ENCODE measurements at regions not wholly inside any gene's neighbourhood (a gene's known extent, or its start where the extent isn't known, plus 50 kb on each side); places are given as distances from the start of the nearest gene placed in this dataset.
A peak's percentile ranks its signal among the peaks of the same experiment; 100 is the strongest.

DNA sequence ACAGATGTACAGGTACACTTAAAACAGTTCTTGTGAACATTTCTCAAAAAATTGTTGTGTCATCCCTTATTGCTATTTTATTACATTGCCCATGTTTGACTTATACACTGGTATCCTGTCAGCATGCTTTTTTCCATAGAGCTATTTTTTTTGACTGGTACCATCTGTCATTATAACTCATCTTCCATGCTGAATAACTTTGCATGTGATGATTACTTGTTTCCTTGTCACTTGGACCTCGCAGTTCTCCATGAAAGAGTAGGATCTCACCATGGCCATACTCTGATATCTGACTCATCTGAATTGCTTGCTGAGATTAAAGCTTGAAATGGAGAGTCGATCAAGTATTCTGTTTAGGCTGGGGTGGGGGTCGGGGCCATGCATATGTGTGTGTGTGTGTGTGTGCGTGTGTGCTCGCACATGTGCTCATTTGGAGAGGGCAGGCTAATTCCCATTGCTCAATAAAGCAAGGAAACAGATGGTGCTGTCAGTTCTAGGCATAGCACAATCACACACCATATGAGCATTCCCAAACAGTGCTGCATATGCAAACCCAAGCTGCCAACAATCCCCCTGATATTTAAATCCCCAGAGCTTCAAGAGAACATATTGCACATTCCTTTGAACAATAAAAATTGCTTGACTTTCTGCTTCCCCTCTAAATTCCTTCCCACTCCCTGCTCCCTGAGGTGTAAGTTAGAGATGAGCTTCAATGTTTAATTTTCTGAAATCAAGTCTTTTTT, 62.9 kb downstream of the NHLRC3 start:
- DNase-seq, result no peak

DNA sequence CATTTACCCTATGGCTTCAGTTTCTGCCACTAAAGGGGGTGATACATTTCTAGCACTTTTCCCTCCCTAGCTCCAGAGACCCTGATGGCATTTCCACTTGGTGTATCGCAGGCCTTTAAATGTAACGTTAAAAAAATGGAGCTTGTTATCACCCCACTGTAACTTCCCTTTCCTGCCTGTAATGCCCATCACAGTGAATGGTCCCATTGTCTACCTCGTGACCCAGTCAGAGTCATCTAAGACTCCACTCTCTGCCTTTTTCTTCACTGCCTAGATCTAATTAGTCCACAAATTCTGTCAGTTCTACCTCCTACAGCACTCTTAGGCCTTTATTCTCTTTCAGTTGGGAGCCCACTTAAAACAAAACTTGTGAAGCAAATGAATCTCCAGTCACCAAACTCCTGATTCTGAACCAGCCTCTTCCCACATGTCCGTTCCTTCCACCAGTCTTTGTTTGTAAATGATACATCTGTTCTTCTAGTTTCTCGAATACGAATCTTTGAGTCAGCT, 64.8 kb downstream of the NHLRC3 start:
- DNase-seq, result no peak

DNA sequence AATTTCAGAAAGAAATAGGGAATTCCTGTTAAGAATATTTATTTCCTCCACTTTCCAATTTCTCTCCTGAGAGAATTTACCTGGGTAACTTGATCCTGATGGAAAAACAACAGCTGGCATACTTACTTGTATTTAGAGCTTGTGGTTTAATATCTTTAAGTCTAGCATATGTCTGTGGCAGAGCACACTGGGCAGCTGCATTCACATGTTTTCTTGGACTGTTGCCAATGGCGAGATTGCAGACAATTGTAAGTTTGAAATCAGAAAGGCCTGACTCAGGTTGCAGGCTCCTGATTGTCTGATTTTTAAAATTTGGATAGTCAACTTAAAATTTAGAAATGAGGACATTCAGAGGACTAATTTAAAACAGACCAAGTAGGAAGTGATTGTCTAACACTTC, 66.9 kb downstream of the NHLRC3 start:
- DNase-seq, result peak; percentile 50

DNA sequence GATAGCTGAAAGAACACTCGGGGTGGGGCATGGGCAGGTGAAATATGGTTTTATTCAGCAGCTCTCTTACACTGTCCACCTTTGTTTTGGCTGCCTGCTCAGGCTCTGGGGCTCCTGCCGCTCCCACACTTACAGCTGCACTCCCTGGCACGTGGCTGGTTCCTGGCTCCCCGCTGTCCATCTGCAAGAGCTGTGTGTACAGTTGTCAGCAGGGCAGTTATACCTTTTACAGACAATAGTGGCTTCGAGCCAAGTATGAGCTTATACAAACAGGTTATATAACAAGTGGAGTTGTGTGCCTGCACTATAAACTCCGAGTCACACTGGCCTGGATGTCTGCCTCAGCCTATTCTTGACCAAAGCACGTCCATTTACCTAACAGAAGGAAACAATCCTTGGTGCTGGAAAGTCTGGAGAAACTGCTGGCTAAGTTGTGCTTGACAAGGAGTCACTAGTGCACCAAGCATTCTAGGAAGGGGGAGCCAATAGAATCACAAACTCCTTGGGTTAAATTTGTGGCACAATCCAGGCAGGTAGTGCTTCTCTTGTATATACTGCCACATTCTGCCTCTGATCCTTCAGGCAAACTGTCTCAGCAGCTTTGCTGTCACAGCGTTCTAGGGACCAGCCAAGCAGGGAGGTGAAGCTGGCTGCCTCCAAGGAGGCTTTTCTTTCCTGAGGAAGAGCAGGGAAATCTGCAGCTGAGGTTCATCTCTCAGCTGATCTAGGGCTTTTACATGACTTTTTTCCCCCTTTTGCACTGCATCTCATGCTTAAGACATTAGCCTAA, 68.2 kb downstream of the NHLRC3 start:
- DNase-seq, result no peak

DNA sequence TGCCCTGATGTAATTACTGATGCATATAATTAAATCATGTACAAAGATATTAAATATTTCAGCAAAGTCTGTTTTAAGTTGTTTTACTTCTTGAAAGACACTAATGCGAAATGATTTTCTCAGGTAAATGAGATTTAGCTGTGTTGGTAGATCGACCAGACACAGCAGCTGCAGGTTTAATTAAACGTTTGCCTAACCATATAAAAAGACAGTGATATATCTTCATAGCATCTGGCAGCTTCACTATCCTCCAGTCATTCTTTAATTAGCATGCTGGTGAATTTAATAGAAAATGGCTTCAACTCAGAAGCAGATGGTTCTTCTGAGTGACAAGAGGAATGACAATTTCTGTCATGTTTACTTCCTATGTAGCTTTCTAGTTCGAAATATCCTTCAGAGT, 69.3 kb downstream of the NHLRC3 start:
- no peak for DNase-seq

DNA sequence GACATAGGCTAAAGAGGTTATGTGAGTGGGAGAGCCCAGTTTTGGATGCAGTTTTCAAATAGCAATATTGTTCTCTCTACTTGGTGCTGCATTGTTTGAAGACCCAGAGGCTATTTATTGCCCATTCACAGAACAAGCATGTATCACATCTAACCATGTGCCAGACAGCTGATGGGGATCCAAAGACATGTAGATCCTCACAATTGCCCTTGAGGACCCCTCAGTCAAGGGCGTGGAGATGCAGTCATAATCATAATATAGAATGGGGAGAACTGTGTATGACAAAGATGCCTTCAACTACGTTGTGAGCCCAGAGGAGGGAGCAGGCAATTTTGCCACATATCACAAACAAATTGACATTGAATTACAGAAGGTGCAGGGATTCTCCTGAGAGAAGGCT, 70.5 kb downstream of the NHLRC3 start:
- no peak for DNase-seq

DNA sequence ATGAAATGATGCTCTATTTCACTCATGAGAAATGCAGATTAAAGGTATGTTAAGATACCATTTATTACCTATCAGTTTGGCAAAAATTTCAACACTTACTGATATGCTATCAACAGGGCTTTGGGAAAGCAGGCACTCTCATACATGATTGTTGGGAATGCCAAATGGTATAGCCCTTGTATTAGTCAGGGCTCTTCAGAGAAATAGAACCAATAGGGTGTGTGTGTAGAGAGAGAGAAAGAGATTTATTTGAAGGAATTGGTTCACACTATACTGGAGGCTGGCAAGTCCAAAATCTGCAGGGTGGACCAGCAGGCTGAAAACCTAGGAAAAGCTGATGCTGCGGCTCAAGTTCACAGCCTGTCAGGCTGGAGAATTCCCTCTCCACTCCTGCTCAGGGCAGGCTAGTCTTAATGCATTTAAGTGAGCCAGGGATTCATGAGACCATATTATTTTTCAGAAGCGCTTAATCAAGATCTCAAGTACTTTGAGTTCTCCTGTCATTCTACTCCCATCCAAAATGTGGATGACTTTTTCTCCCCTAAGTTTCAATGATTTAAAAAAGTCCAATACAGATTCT, 72.4 kb downstream of the NHLRC3 start:
- no peak for DNase-seq

DNA sequence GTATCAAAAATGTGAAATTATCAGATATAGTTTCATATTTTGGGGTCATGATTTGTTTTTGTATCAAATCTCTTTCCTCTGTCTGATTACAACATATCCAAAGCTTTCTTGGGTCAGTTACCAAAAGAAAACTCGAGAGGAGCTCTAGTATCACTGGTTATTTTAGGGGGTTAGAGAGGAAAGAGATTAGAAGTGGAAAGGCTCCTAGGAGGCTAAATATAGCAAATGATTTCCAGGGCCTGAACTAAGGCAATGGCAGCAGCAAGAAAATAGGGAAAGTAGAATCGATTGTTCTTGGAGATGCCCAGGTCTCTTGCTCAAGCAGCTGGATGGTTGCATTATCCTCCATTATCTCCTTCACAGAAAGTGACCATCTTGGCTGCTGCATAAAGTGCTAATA, 72.9 kb downstream of the NHLRC3 start:
- no peak for DNase-seq

DNA sequence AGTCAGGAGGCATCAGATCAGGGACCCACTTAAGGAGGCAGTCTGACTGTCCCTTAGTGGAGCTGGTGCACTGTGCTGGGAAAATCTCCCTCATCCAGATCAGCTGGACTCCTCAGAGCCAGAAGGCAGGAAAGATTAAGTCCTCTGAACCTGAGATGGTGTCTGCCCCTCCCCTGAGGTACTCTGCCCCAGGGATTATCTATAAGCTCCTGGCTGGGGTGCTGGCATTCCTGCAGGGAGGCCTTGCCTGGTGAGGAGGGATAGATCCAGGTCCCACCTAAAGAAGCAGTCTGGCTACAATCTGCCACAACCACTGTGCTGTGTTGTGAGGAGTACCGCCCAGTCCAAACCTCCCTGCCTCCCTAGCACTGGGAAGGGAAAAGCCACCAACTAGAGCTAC, 81.2 kb downstream of the NHLRC3 start:
- no peak for DNase-seq

DNA sequence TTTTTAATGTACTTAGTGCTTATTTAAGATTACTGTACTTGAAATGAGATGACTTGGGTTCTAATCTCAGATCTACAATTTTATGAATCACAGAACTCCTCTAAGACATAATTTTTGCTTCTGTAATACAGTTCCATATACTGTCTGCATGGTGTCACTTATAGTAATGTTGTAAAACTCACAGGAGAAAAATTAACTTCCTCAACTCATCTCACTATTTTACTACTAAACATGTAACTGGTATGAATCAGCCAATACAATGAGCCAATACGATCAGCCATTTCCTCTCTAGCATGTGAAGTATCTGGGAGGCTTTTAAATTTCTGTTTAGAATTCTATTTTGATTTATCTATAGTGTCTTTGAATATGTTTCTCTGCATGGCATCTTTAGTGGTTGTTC, 85.3 kb downstream of the NHLRC3 start:
- DNase-seq, result no peak

DNA sequence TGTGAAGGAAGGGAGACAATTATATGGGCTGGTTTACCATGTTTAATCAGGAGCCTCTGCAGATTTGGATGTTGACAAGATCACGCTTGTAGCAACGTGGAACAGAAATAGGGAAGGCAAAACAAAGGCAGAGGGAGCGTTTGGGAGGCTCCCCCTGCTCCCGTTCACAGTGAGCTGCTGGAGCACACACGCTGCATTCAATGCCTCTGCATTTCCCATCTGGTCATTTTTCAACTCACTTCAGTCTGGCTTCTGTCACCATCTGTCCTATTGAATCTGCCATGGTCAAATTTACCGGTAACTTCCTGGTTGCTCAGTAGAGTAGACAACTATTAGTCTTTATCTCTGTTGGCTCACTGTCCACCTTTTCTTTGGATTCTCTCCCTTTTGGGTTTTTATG, 91.0 kb downstream of the NHLRC3 start:
- no peak for DNase-seq

DNA sequence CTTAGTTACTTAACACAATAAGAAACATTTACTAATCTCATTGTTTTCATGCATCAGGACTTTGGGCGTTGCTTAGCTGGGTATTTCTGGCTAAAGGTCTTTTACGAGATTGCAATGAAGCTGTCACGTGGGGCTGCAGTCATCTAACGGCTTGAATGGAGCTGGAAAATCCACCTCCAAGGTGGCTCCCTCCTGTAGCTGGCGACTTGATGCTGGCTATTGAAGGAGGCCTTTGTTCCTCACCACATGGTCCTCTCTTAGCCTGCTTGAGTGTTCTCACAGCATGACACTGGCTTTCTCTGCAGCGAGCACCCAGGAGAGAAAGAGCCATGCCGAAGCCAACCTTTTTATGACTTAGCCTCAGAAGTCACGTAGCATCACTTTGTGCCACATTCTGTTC, 92.0 kb downstream of the NHLRC3 start:
- DNase-seq, result no peak

DNA sequence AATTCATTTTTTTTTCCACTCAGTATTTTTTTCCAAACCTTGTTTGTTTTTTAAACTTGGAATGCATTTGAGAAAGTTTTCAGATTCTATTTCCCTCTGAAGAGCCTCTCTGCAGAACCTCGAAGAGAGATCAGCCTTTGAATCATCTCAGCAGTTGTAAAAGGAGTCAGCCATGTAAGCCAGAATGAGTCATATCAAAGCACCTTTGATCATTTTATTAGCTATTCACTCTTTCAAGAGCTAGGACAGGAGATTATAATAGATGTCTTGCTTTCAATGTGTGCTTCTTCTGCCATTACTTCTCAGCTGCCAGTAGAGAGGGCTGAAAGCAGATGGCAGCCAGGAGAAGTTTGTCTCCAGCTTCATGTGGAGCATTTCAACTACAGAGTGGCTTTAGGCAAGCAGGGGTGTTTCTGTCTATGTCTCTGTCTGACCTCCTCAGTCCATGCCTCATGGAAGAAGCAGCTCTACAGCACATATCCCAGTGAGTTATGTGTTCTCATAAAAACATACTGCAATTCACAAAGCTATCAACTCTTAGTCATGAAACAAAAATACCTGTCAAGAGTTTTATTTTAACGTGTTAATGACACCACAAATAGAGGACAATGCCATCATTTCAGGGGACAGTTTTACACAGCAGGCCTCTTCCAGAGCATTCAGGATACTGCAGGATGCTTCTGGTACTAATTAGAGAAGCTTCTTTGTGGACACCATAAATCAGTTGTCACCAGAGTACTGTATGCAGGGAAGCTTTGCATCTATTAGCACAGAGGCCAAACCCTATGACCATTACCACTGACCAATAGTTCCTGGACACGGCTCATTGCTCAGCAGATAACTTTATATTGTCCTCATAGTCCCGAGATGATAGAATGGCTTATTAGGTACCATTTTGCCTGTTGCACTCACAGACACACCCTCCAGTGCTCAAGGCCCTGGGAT, 94.3 kb downstream of the NHLRC3 start:
- no peak for DNase-seq

DNA sequence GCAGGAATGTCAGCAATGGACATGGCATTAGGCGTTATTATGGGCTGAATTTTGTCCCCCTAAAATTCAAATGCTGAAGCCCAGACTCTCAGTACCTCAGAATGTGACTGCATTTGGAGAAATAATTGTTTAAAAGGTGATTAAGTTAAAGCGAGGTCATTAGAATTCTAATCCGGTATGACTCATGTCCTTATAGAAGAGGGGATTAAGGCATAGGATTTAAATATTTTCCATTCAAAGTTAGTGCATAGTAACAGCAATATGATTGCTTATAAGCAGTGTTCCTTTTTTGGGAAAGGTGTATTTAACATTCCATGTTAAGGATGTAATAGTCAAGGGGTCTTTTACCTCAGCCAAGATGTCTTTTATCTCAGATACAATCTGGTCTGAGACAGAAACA, 95.5 kb downstream of the NHLRC3 start:
- no peak for DNase-seq

DNA sequence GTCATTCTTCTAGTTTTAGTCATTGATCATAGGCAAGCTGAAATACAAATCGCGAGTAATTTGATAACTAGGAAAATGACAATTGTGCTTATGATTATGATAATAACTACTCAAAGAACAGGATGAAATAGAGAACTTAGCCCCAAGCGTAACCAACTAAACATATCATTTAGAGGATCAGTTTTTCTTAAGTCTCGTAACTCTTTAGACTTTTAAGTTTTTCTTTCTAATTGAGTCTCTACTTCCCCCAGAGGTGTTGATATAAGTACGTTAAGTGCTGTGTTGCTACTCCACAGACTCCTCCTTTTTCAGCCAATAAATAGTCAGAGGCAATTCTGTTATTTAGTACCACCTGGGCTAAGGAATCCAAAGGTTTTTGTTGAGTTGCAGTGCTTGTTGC, 96.3 kb downstream of the NHLRC3 start:
- DNase-seq, result no peak

DNA sequence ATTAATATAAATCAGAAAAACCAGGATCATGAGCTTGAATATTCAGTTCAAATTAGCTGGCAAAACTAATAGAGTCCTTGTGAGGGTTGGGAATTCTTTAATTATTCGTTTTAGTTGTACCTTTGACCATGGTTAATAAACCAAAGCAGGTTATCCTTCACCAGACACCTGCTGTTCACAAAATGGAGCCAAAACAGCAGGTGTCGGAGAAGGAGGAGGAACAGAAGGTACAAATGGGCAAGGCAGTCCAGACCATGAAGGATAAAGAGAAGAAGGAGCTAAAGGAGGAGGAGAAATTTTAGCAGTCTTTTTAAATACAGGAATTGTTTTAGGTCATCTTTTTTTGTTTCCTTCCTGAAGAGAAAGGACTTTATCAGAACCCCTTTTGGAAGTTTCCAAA, 106.1 kb downstream of the NHLRC3 start:
- DNase-seq, result no peak

DNA sequence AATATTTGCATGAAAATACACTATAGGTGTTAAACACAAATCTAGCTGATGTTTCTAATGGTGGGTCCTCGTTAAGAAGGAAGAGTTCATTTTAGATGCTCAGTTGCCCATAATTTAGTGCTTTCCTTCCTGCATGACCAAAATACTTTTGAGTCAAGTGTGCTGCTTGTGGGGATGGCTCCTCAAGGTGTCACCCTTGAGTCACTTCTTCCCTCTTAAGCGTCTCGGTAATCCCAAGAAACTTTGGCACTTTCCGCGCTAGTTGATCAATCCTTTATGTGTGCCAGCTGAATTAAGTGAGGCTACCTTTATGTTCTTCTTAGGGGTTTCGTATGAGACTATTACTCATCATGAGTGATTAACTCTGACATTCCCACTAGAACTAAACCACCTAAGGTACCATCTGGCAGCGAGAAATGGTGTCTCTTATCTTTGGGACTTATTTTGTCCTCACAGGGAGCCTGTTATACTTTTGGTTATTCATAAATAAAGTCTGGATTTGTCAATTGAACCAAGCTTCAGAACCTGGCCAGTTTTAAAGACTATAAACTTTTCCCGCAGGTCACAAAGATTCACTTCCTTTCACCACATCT, 106.8 kb downstream of the NHLRC3 start:
- peak; percentile 76 for DNase-seq

DNA sequence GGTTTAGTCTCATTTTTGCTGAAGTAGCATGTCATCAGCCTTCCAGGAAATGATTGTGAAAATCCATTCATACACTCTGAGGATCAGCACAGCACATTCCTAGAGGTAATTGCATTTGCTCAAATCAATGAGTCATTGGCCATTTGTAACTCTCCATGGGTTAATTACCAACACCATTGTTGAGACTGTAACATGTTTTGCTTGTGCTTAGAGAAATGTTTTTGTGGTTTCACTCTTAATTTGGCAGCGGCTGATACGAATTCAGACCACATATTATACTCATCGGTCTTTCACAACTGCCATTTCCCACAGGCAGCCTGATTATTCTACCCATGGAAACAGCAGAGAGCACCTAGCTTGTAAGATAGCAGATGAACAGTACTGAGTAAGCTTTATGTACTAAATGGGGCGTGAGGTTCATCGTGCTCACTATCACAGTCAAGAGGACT, 110.3 kb downstream of the NHLRC3 start:
- peak; percentile 86 for DNase-seq

DNA sequence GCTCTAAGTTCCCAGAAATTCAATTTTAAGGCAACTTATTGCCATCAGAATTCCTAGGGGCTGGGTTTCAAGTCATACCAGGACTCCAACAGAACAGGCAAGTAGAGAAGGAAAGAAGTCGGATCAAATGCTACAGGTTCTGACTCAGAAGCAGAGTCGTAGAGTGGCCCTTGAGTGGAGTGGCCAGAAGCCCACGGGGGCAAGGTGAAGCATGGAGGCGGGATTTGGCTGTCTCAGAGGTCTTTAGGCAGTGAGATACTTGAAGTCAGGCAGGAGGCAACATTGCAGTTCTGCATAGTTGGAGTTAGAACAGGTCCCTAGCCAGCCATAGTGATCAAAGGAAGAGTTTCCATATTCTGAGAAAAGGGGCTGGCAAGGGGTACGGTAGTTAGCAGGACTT, 111.6 kb downstream of the NHLRC3 start:
- DNase-seq, result no peak

DNA sequence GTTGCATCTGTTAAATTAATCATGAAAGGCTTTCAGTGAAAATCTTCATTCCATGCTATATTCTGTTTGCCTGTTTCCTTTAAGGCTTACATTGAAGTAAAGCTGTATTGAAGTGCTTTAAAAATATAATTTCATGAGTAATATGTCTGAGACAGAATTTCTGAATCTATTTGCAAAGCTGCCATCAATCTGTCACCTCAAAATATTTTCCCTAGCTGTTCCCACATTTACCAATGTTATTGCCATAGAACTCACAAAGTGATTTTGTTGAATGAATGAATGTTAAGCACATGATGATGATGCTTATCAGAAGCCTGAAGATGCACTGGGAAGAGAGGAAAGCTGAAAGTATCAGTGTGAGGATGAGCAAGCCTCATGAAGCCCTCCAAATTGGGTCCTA, 115.8 kb downstream of the NHLRC3 start:
- DNase-seq, result no peak

DNA sequence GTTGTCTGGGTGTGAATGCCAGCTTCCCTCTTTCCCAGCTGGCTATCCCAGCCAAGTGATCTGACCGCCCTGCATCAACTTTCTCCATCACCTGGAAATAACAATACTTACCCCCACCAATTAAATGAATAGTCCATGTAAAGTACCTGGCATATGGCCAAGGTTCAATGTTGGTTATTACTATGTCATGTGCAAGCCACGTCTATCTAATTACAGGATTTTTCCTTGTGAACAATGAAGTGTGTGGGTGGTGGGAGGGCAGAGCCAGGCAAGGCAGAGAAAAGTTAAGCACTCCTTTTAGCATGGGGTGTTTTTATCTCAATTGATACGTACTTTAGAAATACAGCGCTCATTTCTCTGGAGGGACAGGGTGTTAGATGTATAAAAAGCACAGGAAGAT, 121.1 kb downstream of the NHLRC3 start:
- DNase-seq, result no peak

DNA sequence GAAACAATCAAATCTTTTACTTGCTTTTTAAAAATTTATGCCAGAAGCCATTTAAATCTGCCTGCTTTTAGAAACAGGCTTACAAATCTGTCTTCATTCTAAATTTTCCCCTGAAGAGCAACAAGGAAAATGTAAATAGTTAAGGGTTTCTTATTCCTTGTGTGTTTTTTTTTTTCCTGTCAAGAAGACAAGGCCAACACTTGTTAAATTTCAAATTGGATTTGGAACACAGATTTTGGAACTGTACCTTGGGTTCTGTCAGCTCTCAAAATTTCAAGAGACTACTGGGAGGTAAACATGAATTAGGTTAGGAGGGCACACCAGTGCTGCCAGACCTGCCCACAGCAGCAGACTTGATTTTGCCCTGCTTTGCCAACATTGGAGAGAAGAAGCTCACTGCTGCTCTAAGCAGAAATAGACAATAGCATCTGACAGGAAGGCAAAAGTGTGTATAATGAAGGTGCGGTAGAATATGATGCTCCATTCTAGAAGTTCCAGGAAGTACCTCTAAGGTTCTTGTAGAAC, 121.7 kb downstream of the NHLRC3 start:
- DNase-seq, result no peak
